H1 (cell line): ENCODE measurements at regions not wholly inside any gene's neighbourhood (a gene's known extent, or its start where the extent isn't known, plus 50 kb on each side); places are given as distances from the start of the nearest gene placed in this dataset.

Experiments used
- GTF2F1 ChIP-seq: IDR thresholded peaks from 2 replicates; pipeline ENCODE4 v1.6.1; 2012; ENCODE audit warnings: low read depth, low read length, improper control_type of control experiment, borderline replicate concordance
- MAFK ChIP-seq: IDR thresholded peaks from 2 replicates; pipeline ENCODE4 v1.6.1; 2012; ENCODE audit warnings: low read depth, mild to moderate bottlenecking, improper control_type of control experiment, low read length
- NRF1 ChIP-seq: IDR thresholded peaks from 2 replicates; pipeline ENCODE4 v1.6.1; 2011; ENCODE audit warnings: mild to moderate bottlenecking, low read depth, low read length, improper control_type of control experiment
- RFX5 ChIP-seq: IDR thresholded peaks from 2 replicates; pipeline ENCODE4 v1.6.1; 2011; ENCODE audit warnings: low read depth, low read length, improper control_type of control experiment, borderline replicate concordance
- RNF2 ChIP-seq: fragments of 200-900, 300-1000 bp; sonication (generic); IDR thresholded peaks from 2 replicates; pipeline ENCODE4 v1.7.1; 2016; ENCODE audit warnings: borderline replicate concordance, low read depth, mild to moderate bottlenecking, antibody characterized with exemption, low read length; ENCODE audit not compliant: poor library complexity, severe bottlenecking; ENCODE audit errors: missing control alignments

- no peak for TF ChIP-seq MAFK
- TF ChIP-seq RFX5, result no peak
- no peak for TF ChIP-seq GTF2F1
- no peak for TF ChIP-seq RNF2
- no peak for TF ChIP-seq NRF1
- TF ChIP-seq, all 59 proteins: peak for 0
These were observed 157.6 kb upstream of the KCNQ5 start (continued) for GRCh38 chr6:72464246-72464645.
